Liver (tissue), 8 donors: ENCODE measurements at regions not wholly inside any gene's neighbourhood (a gene's known extent, or its start where the extent isn't known, plus 50 kb on each side); places are given as distances from the start of the nearest gene placed in this dataset.

ENCODE experiments used
- DNase-seq: peaks from one replicate; pipeline ENCODE4 v3.0.0-alpha.2; 2017; ENCODE audit warnings: low spot score
- H3K27ac ChIP-seq, 2 donors: one replicate each; pipeline ENCODE4 v1.7.0; 2013; ENCODE audit warnings: inconsistent platforms in 2 of 2, low read length in 2 of 2, control low read depth in 1 of 2, low read depth in 1 of 2, mild to moderate bottlenecking in 1 of 2
- H3K27me3 ChIP-seq, 4 donors: one replicate each; pipeline versions ENCODE4 v1.6.1 to v1.7.0; 2013; ENCODE audit warnings: low read length in 3 of 4, inconsistent platforms in 1 of 4, mild to moderate bottlenecking in 1 of 4, moderate library complexity in 1 of 4; ENCODE audit not compliant: control insufficient read depth in 4 of 4, insufficient read depth in 4 of 4
- H3K36me3 ChIP-seq, 4 donors: one replicate each; pipeline versions ENCODE4 v1.6.1 to v1.7.0; 2013; ENCODE audit warnings: low read length in 3 of 4, mild to moderate bottlenecking in 3 of 4, low read depth in 1 of 4, moderate library complexity in 1 of 4; ENCODE audit not compliant: control insufficient read depth in 4 of 4, insufficient read depth in 3 of 4
- H3K4me1 ChIP-seq, 4 donors: one replicate each; pipeline versions ENCODE4 v1.6.1 to v1.7.0; 2013; ENCODE audit warnings: low read length in 3 of 4, mild to moderate bottlenecking in 3 of 4, moderate library complexity in 1 of 4; ENCODE audit not compliant: control insufficient read depth in 4 of 4, insufficient read depth in 4 of 4
- H3K4me3 ChIP-seq, 3 donors: one replicate each; pipeline versions ENCODE4 v1.6.1 to v1.7.0; 2013; ENCODE audit warnings: low read length in 3 of 3, control low read depth in 1 of 3, low read depth in 1 of 3, mild to moderate bottlenecking in 1 of 3
- H3K9ac ChIP-seq, 2 donors: one replicate each; pipeline ENCODE4 v1.7.0; 2013; ENCODE audit warnings: low read length in 2 of 2, mild to moderate bottlenecking in 2 of 2, moderate library complexity in 2 of 2, control low read depth in 1 of 2, low read depth in 1 of 2
- H3K9me3 ChIP-seq, 4 donors: one replicate each; pipeline versions ENCODE4 v1.6.1 to v1.7.0; 2013; ENCODE audit warnings: low read length in 3 of 4; ENCODE audit not compliant: control insufficient read depth in 4 of 4
- ATF3 ChIP-seq: IDR thresholded peaks from 2 replicates; pipeline ENCODE4 v1.6.1; 2016; ENCODE audit warnings: antibody characterized with exemption
- FOXA1 ChIP-seq: IDR thresholded peaks from 2 replicates; pipeline ENCODE4 v1.6.1; 2016; ENCODE audit warnings: antibody characterized with exemption
- FOXA2 ChIP-seq: IDR thresholded peaks from 2 replicates; pipeline ENCODE4 v1.6.1; 2016; ENCODE audit warnings: antibody characterized with exemption
- GABPA ChIP-seq, 2 donors: IDR thresholded peaks in 1 of 2; conservative IDR thresholded peaks in 1 of 2; 2 replicates each; pipeline ENCODE4 v1.6.1; 2016; ENCODE audit warnings: antibody characterized with exemption in 2 of 2, mild to moderate bottlenecking in 1 of 2, moderate library complexity in 1 of 2
- HNF4A ChIP-seq, 2 donors: conservative IDR thresholded peaks; 2 replicates each; pipeline ENCODE4 v1.6.1; 2016; ENCODE audit warnings: antibody characterized with exemption in 2 of 2, mild to moderate bottlenecking in 2 of 2
- HNF4G ChIP-seq: IDR thresholded peaks from 2 replicates; pipeline ENCODE4 v1.6.1; 2016; ENCODE audit warnings: antibody characterized with exemption
- JUND ChIP-seq, 2 donors: IDR thresholded peaks; 2 replicates each; pipeline ENCODE4 v1.6.1; 2016; ENCODE audit warnings: antibody characterized with exemption in 2 of 2
- MAX ChIP-seq: IDR thresholded peaks from 2 replicates; pipeline ENCODE4 v1.6.1; 2016; ENCODE audit warnings: antibody characterized with exemption
- NR2F2 ChIP-seq: IDR thresholded peaks from 2 replicates; pipeline ENCODE4 v1.6.1; 2016; ENCODE audit warnings: antibody characterized with exemption
- RAD21 ChIP-seq, 2 donors: IDR thresholded peaks; 2 replicates each; pipeline ENCODE4 v1.6.1; 2016; ENCODE audit warnings: antibody characterized with exemption in 2 of 2, mild to moderate bottlenecking in 2 of 2
- RXRA ChIP-seq, 2 donors: IDR thresholded peaks; 2 replicates each; pipeline ENCODE4 v1.6.1; 2017 to 2018; ENCODE audit warnings: antibody characterized with exemption in 2 of 2, mild to moderate bottlenecking in 1 of 2
- SP1 ChIP-seq: IDR thresholded peaks from 2 replicates; pipeline ENCODE4 v1.6.1; 2018; ENCODE audit warnings: antibody characterized with exemption, mild to moderate bottlenecking
- TAF1 ChIP-seq: conservative IDR thresholded peaks from 2 replicates; pipeline ENCODE4 v1.6.1; 2016; ENCODE audit warnings: antibody characterized with exemption, mild to moderate bottlenecking
- YY1 ChIP-seq: IDR thresholded peaks from 2 replicates; pipeline ENCODE4 v1.6.1; 2016; ENCODE audit warnings: antibody characterized with exemption, mild to moderate bottlenecking
- ZBTB33 ChIP-seq: IDR thresholded peaks from 2 replicates; pipeline ENCODE4 v1.6.1; 2016; ENCODE audit warnings: antibody characterized with exemption
- WGBS: extraction: QIAGEN DNeasy Blood & Tissue Kit; methylation state at CpG from one replicate; pipeline ENCODE4 v1.1.7; 2013; 5-methylcytosine and 5-hydroxymethylcytosine counted together
- TF ChIP-seq, protein P1 (sequence below): fragments of 150-350 bp; IDR thresholded peaks from 2 replicates; pipeline ENCODE4 v1.5.1; 2017; ENCODE audit warnings: improper control_type of control experiment, low read depth, low read length; ENCODE audit not compliant: missing input control
- TF ChIP-seq, protein P2 (sequence below): IDR thresholded peaks from 2 replicates; pipeline ENCODE4 v1.6.1; 2016; ENCODE audit warnings: antibody characterized with exemption, mild to moderate bottlenecking
- donor health status: healthy.
- donor health status: healthy.
- donor health status: healthy.
- donor health status: healthy.
- donor health status: healthy.

DNA sequence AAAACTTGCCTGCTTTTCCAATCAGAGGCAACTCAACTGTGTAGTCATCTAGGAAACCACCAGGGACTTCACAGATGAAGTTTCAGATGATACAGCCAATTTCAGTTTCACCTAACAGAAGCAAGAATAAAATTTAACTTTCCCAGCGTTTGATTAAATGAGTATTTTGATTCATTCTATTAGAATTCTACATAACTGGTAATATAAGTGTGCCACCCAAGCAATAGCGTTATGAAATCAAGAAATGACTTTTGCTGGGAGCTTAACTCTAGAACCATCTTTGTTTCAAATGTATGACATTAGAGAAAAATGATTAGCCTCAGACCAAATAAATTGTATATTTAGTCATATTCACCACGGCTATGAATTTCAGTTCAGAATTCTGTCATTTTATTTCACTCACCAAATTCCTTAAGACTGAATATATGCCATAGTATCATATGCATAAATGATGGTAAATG, 239.3 kb downstream of the NRIP1 start:
- WGBS, result 88% methylated on average over 3 of the region's 3 CpGs
- H3K36me3 ChIP-seq, result no peaks in the 10 kb centered on the region
- H3K9ac ChIP-seq, result no peak overlapping the region
- H3K9me3 ChIP-seq, result no peaks in the 10 kb centered on the region
- no peak overlapping the region for H3K27ac ChIP-seq
- no peak overlapping the region for H3K4me3 ChIP-seq
- no peak for DNase-seq
- no peaks in the 10 kb centered on the region for H3K27me3 ChIP-seq
- H3K4me1 ChIP-seq, result no peaks in the 10 kb centered on the region
- TF ChIP-seq MAX (no peak), RAD21 (IDR thresholded peaks at IDR 0.05) (no peak), SP1 (no peak), FOXA2 (no peak), ATF3 (no peak), RXRA (IDR thresholded peaks at IDR 0.05) (no peak), YY1 (no peak), JUND (IDR thresholded peaks at IDR 0.05) (no peak)
- TF ChIP-seq, protein P1, sequence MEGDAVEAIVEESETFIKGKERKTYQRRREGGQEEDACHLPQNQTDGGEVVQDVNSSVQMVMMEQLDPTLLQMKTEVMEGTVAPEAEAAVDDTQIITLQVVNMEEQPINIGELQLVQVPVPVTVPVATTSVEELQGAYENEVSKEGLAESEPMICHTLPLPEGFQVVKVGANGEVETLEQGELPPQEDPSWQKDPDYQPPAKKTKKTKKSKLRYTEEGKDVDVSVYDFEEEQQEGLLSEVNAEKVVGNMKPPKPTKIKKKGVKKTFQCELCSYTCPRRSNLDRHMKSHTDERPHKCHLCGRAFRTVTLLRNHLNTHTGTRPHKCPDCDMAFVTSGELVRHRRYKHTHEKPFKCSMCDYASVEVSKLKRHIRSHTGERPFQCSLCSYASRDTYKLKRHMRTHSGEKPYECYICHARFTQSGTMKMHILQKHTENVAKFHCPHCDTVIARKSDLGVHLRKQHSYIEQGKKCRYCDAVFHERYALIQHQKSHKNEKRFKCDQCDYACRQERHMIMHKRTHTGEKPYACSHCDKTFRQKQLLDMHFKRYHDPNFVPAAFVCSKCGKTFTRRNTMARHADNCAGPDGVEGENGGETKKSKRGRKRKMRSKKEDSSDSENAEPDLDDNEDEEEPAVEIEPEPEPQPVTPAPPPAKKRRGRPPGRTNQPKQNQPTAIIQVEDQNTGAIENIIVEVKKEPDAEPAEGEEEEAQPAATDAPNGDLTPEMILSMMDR, result no peak

DNA sequence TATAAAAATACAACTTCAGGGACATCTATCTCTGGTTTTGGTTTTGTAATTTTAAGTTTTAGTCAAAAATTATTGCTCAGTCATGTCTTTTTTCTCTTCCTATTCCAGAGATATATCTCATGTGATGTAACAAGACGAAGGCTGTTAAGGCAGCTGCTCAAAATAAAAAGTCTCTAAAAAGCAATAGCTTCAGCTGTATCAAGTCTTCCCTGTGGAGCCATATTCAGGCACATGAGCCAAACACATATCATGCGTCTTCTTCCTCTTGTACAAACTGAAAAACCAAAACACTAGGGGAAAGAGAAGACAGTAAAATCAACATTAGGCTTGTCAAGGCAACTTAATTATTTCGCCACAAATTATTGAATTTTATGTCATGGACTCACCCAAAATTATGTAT, 240.7 kb downstream of the NRIP1 start:
- no peaks in the 10 kb centered on the region for H3K27me3 ChIP-seq
- H3K9me3 ChIP-seq, result no peaks in the 10 kb centered on the region
- DNase-seq, result no peak
- 98% methylated on average over 3 of the region's 3 CpGs for WGBS
- H3K9ac ChIP-seq, result no peak overlapping the region
- H3K36me3 ChIP-seq, result no peaks in the 10 kb centered on the region
- no peak for TF ChIP-seq FOXA2
- no peak for TF ChIP-seq ATF3
- TF ChIP-seq MAX, result no peak
- no peak for TF ChIP-seq TAF1
- no peak for TF ChIP-seq SP1
- no peak for TF ChIP-seq JUND (IDR thresholded peaks at IDR 0.05)
- no peak for TF ChIP-seq RAD21 (IDR thresholded peaks at IDR 0.05)
- TF ChIP-seq, protein P2, sequence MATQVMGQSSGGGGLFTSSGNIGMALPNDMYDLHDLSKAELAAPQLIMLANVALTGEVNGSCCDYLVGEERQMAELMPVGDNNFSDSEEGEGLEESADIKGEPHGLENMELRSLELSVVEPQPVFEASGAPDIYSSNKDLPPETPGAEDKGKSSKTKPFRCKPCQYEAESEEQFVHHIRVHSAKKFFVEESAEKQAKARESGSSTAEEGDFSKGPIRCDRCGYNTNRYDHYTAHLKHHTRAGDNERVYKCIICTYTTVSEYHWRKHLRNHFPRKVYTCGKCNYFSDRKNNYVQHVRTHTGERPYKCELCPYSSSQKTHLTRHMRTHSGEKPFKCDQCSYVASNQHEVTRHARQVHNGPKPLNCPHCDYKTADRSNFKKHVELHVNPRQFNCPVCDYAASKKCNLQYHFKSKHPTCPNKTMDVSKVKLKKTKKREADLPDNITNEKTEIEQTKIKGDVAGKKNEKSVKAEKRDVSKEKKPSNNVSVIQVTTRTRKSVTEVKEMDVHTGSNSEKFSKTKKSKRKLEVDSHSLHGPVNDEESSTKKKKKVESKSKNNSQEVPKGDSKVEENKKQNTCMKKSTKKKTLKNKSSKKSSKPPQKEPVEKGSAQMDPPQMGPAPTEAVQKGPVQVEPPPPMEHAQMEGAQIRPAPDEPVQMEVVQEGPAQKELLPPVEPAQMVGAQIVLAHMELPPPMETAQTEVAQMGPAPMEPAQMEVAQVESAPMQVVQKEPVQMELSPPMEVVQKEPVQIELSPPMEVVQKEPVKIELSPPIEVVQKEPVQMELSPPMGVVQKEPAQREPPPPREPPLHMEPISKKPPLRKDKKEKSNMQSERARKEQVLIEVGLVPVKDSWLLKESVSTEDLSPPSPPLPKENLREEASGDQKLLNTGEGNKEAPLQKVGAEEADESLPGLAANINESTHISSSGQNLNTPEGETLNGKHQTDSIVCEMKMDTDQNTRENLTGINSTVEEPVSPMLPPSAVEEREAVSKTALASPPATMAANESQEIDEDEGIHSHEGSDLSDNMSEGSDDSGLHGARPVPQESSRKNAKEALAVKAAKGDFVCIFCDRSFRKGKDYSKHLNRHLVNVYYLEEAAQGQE, result no peak
- no peak for TF ChIP-seq HNF4A (conservative IDR thresholded peaks at IDR 0.05)
- no peak for TF ChIP-seq NR2F2
- no peak for TF ChIP-seq FOXA1
- no peak for TF ChIP-seq YY1
- TF ChIP-seq ZBTB33, result no peak
- no peak for TF ChIP-seq RXRA (IDR thresholded peaks at IDR 0.05)
- TF ChIP-seq HNF4G, result no peak
- TF ChIP-seq, protein P1, result no peak
- no peak for TF ChIP-seq GABPA (IDR thresholded peaks at IDR 0.05 in 1 of 2, conservative IDR thresholded peaks at IDR 0.05 in 1 of 2)
- no peak overlapping the region for H3K27ac ChIP-seq
- no peak overlapping the region for H3K4me3 ChIP-seq
- no peaks in the 10 kb centered on the region for H3K4me1 ChIP-seq
